MM.1S (cell line): ENCODE measurements at regions not wholly inside any gene's neighbourhood (a gene's known extent, or its start where the extent isn't known, plus 50 kb on each side); places are given as distances from the start of the nearest gene placed in this dataset.

Source experiments
- DNase-seq: peaks from one replicate; pipeline ENCODE4 v3.0.0-alpha.2; 2015
- H2AFZ ChIP-seq: fragments of 300-600 bp; sonication (generic); 2 replicates; pipeline ENCODE4 v1.6.0; 2016; ENCODE audit warnings: antibody characterized with exemption, low read length
- H3F3A ChIP-seq: fragments of 300-600 bp; sonication (generic); 2 replicates; pipeline ENCODE4 v1.6.1; 2016; ENCODE audit warnings: mild to moderate bottlenecking, antibody characterized with exemption, low read length, moderate library complexity, mixed read lengths; ENCODE audit not compliant: insufficient read depth
- H3K27ac ChIP-seq: fragments of 300-600 bp; sonication (generic); 2 replicates; pipeline ENCODE4 v1.5.1; 2016; ENCODE audit warnings: mild to moderate bottlenecking, low read length
- H3K27me3 ChIP-seq: fragments of 300-600 bp; sonication (generic); replicated peaks from 2 replicates; pipeline ENCODE4 v1.6.0; 2016; ENCODE audit warnings: low read length; ENCODE audit not compliant: insufficient read depth
- H3K36me3 ChIP-seq: fragments of 300-600 bp; sonication (generic); replicated peaks from 2 replicates; pipeline ENCODE4 v1.6.1; 2016; ENCODE audit warnings: mild to moderate bottlenecking, low read length, mixed read lengths; ENCODE audit not compliant: insufficient read depth
- H3K4me1 ChIP-seq: fragments of 300-600 bp; sonication (generic); 2 replicates; pipeline ENCODE4 v1.6.1; 2016; ENCODE audit warnings: low read length, mixed read lengths
- H3K4me2 ChIP-seq: fragments of 300-600 bp; sonication (generic); 2 replicates; pipeline ENCODE4 v1.6.0; 2016; ENCODE audit warnings: low read depth, low read length
- H3K4me3 ChIP-seq: fragments of 300-600 bp; sonication (generic); 2 replicates; pipeline ENCODE4 v1.5.1; 2016; ENCODE audit warnings: low read length, mixed read lengths
- H3K79me2 ChIP-seq: fragments of 300-600 bp; sonication (generic); 2 replicates; pipeline ENCODE4 v1.6.1; 2016; ENCODE audit warnings: mixed run types, low read length, mixed read lengths
- H3K9ac ChIP-seq: fragments of 300-600 bp; sonication (generic); 2 replicates; pipeline ENCODE4 v1.6.1; 2016; ENCODE audit warnings: low read length, mixed read lengths
- H3K9me2 ChIP-seq: fragments of 300-600 bp; sonication (generic); replicated peaks from 2 replicates; pipeline ENCODE4 v1.6.1; 2016; ENCODE audit warnings: mild to moderate bottlenecking, low read length, mixed read lengths; ENCODE audit not compliant: insufficient read depth
- H3K9me3 ChIP-seq: fragments of 300-600 bp; sonication (generic); replicated peaks from 2 replicates; pipeline ENCODE4 v1.6.1; 2016; ENCODE audit warnings: mild to moderate bottlenecking, low read length, mixed read lengths; ENCODE audit not compliant: insufficient read depth
- H4K20me1 ChIP-seq: fragments of 300-600 bp; sonication (generic); 2 replicates; pipeline ENCODE4 v1.6.1; 2016; ENCODE audit warnings: mild to moderate bottlenecking, low read length, moderate library complexity, mixed read lengths; ENCODE audit not compliant: insufficient read depth
- CTCF ChIP-seq: fragments of 300-600 bp; sonication (generic); IDR thresholded peaks from 2 replicates; pipeline ENCODE4 v1.5.1; 2016; ENCODE audit warnings: antibody characterized with exemption, low read length, mixed read lengths
- EZH2 ChIP-seq: fragments of 300-600 bp; sonication (generic); optimal IDR thresholded peaks from 2 replicates; pipeline ENCODE3; 2017; ENCODE audit warnings: low read depth, mild to moderate bottlenecking, antibody characterized with exemption, low read length, mixed read lengths
- EZH2phosphoT487 ChIP-seq: fragments of 300-600 bp; sonication (generic); IDR thresholded peaks from 2 replicates; pipeline ENCODE4 v1.6.1; 2018; ENCODE audit warnings: antibody characterized with exemption, low read length

- no peak overlapping the region for H3K4me2 ChIP-seq
- no peak overlapping the region for H3K4me3 ChIP-seq
- H3F3A ChIP-seq: no peaks in the 10 kb centered on the region
- no peaks in the 10 kb centered on the region for H3K4me1 ChIP-seq
- TF ChIP-seq CTCF (no peak), EZH2 (no peak), EZH2phosphoT487 (no peak)
- no peak overlapping the region for H3K9ac ChIP-seq
- H3K36me3 ChIP-seq: no peaks in the 10 kb centered on the region
- H2AFZ ChIP-seq: no peak overlapping the region
- no peaks in the 10 kb centered on the region for H3K9me3 ChIP-seq
- no peak overlapping the region for H3K27ac ChIP-seq
- no peaks in the 10 kb centered on the region for H4K20me1 ChIP-seq
- no peaks in the 10 kb centered on the region for H3K9me2 ChIP-seq
- DNase-seq: no peak
- no peaks in the 10 kb centered on the region for H3K27me3 ChIP-seq
- no peaks in the 10 kb centered on the region for H3K79me2 ChIP-seq
Observed at GRCh38 chr6:21501021-21501354, 92.6 kb upstream of the SOX4 start.

GRCh38 chr6:21501815-21502214, 91.7 kb upstream of the SOX4 start:
- H3K36me3 ChIP-seq: no peaks in the 10 kb centered on the region
- TF ChIP-seq EZH2: no peak
- no peak for TF ChIP-seq CTCF
- no peak for TF ChIP-seq EZH2phosphoT487
- H3K4me2 ChIP-seq: no peak overlapping the region
- no peaks in the 10 kb centered on the region for H3F3A ChIP-seq
- no peak overlapping the region for H2AFZ ChIP-seq
- no peak for DNase-seq
- H3K27ac ChIP-seq: no peak overlapping the region
- no peaks in the 10 kb centered on the region for H3K27me3 ChIP-seq
- no peaks in the 10 kb centered on the region for H3K79me2 ChIP-seq
- H3K9me3 ChIP-seq: no peaks in the 10 kb centered on the region
- H3K9me2 ChIP-seq: no peaks in the 10 kb centered on the region
- no peak overlapping the region for H3K4me3 ChIP-seq
- no peak overlapping the region for H3K9ac ChIP-seq
- H4K20me1 ChIP-seq: no peaks in the 10 kb centered on the region
- H3K4me1 ChIP-seq: no peaks in the 10 kb centered on the region

GRCh38 chr6:21502682-21503081, 90.9 kb upstream of the SOX4 start:
- Histone ChIP-seq H3F3A (no peaks in the 10 kb centered on the region), H3K9ac (no peak overlapping the region), H3K4me3 (no peak overlapping the region), H3K27ac (no peak overlapping the region), H3K4me1 (no peaks in the 10 kb centered on the region), H3K9me3 (no peaks in the 10 kb centered on the region), H4K20me1 (no peaks in the 10 kb centered on the region), H3K4me2 (no peak overlapping the region), H3K9me2 (no peaks in the 10 kb centered on the region), H2AFZ (no peak overlapping the region), H3K79me2 (no peaks in the 10 kb centered on the region), H3K27me3 (no peaks in the 10 kb centered on the region), H3K36me3 (no peaks in the 10 kb centered on the region)
- TF ChIP-seq CTCF (no peak), EZH2 (no peak), EZH2phosphoT487 (no peak)
- no peak for DNase-seq

- Histone ChIP-seq H3K79me2 (no peaks in the 10 kb centered on the region), H3K27me3 (no peaks in the 10 kb centered on the region), H3K9me2 (no peaks in the 10 kb centered on the region), H3K36me3 (no peaks in the 10 kb centered on the region), H3K4me3 (no peak overlapping the region), H3K9me3 (no peaks in the 10 kb centered on the region), H3K4me2 (no peak overlapping the region), H3K9ac (no peak overlapping the region), H3K27ac (no peak overlapping the region), H2AFZ (no peak overlapping the region), H3K4me1 (no peaks in the 10 kb centered on the region), H4K20me1 (no peaks in the 10 kb centered on the region), H3F3A (no peaks in the 10 kb centered on the region)
- no peak for DNase-seq
- TF ChIP-seq EZH2phosphoT487 (no peak), EZH2 (no peak), CTCF (no peak)
Observed at GRCh38 chr6:21504790-21505189, 88.8 kb upstream of the SOX4 start.
